Smooth muscle cell (in vitro differentiated cells): ENCODE measurements at regions not wholly inside any gene's neighbourhood (a gene's known extent, or its start where the extent isn't known, plus 50 kb on each side); places are given as distances from the start of the nearest gene placed in this dataset.
"Not testable (repeated sequence)": the region's sequence is repeated elsewhere in the genome, so short reads cannot be mapped to it uniquely, and the experiment has no call there.

ENCODE experiments used
- DNase-seq: peaks from one replicate; lab custom pipeline; 2025; ENCODE audit not compliant: unreplicated experiment; lab: John Stamatoyannopoulos, UW
- H2AFZ ChIP-seq: fragments of 200-600 bp; sonication (generic); 2 replicates; pipeline ENCODE4 v1.6.0; 2016; ENCODE audit warnings: antibody characterized with exemption, low read depth, mild to moderate bottlenecking
- H3F3A ChIP-seq: fragments of 200-600 bp; sonication (generic); 2 replicates; pipeline ENCODE4 v1.6.0; 2017; ENCODE audit warnings: antibody characterized with exemption, low read depth
- H3K27ac ChIP-seq: fragments of 200-600 bp; sonication (generic); 2 replicates; pipeline ENCODE4 v1.5.1; 2016; ENCODE audit warnings: low read depth, mild to moderate bottlenecking
- H3K27me3 ChIP-seq: fragments of 200-600 bp; sonication (generic); 2 replicates; pipeline ENCODE4 v1.6.1; 2016; ENCODE audit warnings: low read depth, mild to moderate bottlenecking
- H3K36me3 ChIP-seq: fragments of 200-600 bp; sonication (generic); 2 replicates; pipeline ENCODE4 v1.5.1; 2016; ENCODE audit warnings: low read depth
- H3K4me1 ChIP-seq: fragments of 200-600 bp; sonication (generic); 2 replicates; pipeline ENCODE4 v1.5.1; 2016; ENCODE audit warnings: low read depth
- H3K4me2 ChIP-seq: fragments of 200-600 bp; sonication (generic); 2 replicates; pipeline ENCODE4 v1.6.0; 2016; ENCODE audit warnings: mild to moderate bottlenecking
- H3K4me3 ChIP-seq: fragments of 200-600 bp; sonication (generic); 2 replicates; pipeline ENCODE4 v1.5.1; 2016; ENCODE audit warnings: mild to moderate bottlenecking
- H3K79me2 ChIP-seq: fragments of 200-600 bp; sonication (generic); 2 replicates; pipeline ENCODE4 v1.6.0; 2016; ENCODE audit warnings: low read depth, mild to moderate bottlenecking
- H3K9ac ChIP-seq: fragments of 200-600 bp; sonication (generic); 2 replicates; pipeline ENCODE4 v1.6.0; 2016; ENCODE audit warnings: low read depth
- H3K9me3 ChIP-seq: fragments of 200-600 bp; sonication (generic); replicated peaks from 2 replicates; pipeline ENCODE4 v1.5.1; 2016; ENCODE audit warnings: low read depth
- H4K20me1 ChIP-seq: fragments of 200-600 bp; sonication (generic); 2 replicates; pipeline ENCODE4 v1.6.0; 2016; ENCODE audit warnings: low read depth
- CTCF ChIP-seq: fragments of 200-600 bp; sonication (generic); IDR thresholded peaks from 2 replicates; pipeline ENCODE4 v1.5.1; 2017; ENCODE audit warnings: borderline replicate concordance, mild to moderate bottlenecking, antibody characterized with exemption; ENCODE audit not compliant: insufficient read depth, poor library complexity, severe bottlenecking
- WGBS: methylation state at CpG from one replicate; pipeline ENCODE4 v1.1.7; 2016; ENCODE audit warnings: low lambda C conversion rate; 5-methylcytosine and 5-hydroxymethylcytosine counted together

GRCh38 chr7:50914460-50914859, 131.8 kb upstream of the GRB10 start:
- no peak overlapping the region for H3K9ac ChIP-seq
- no peaks in the 10 kb centered on the region for H3K79me2 ChIP-seq
- no peaks in the 10 kb centered on the region for H3K9me3 ChIP-seq
- TF ChIP-seq CTCF, result no peak
- no peak overlapping the region for H3K4me3 ChIP-seq
- 72% methylated on average over 3 of the region's 3 CpGs for WGBS
- no peak overlapping the region for H3K4me2 ChIP-seq
- H3K4me1 ChIP-seq, result no peaks in the 10 kb centered on the region
- H3F3A ChIP-seq, result no peaks in the 10 kb centered on the region
- no peak for DNase-seq
- no peak overlapping the region for H3K27ac ChIP-seq
- H2AFZ ChIP-seq, result no peak overlapping the region
- H3K36me3 ChIP-seq, result no peaks in the 10 kb centered on the region
- peaks cover 4% of the 10 kb centered on the region for H3K27me3 ChIP-seq
- no peaks in the 10 kb centered on the region for H4K20me1 ChIP-seq

DNA sequence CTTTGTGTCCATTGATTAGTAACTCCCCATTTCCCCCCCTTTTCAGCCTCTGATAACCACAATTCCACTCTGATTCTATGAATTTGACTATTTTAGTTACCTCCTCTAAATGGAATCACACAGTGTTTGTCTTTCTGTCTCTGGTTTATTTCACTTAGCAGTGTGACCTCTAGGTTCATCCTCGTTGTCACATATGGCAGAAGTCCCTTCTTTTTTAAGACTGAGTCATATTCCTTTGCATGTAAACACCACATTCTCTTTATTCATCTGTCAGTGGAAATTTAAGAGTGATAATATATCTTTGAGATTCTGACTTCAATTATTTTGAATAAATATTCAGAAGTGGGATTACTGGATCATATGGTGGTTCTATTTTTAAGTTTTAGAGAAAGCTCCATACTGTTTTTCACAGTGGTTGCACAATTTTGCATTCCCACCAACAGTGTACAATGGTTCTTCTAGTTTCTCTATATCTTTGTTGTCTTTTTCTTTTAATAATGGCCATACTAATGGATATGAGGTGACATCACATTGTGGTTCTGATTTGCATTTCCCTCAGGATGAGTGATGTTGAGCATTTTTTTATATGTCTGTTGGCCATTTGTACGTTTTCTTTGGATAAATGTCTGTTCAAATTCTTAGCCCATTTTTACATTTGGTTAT, 126.1 kb upstream of the GRB10 start:
- H3K4me1 ChIP-seq, result no peaks in the 10 kb centered on the region
- no peak overlapping the region for H3K4me3 ChIP-seq
- no peak overlapping the region for H3K27ac ChIP-seq
- no peaks in the 10 kb centered on the region for H3K9me3 ChIP-seq
- H3K79me2 ChIP-seq, result no peaks in the 10 kb centered on the region
- DNase-seq, result no peak
- H3K36me3 ChIP-seq, result no peaks in the 10 kb centered on the region
- 51% methylated on average over 2 of the region's 2 CpGs for WGBS
- H2AFZ ChIP-seq, result no peak overlapping the region
- no peak for TF ChIP-seq CTCF
- no peak overlapping the region for H3K9ac ChIP-seq
- no peak overlapping the region for H3K4me2 ChIP-seq
- no peaks in the 10 kb centered on the region for H3F3A ChIP-seq
- H4K20me1 ChIP-seq, result no peaks in the 10 kb centered on the region
- H3K27me3 ChIP-seq, result no peaks in the 10 kb centered on the region

GRCh38 chr7:50898604-50899477, 116.1 kb upstream of the GRB10 start:
- H3K9ac ChIP-seq, H3K4me1 ChIP-seq, H3F3A ChIP-seq, H3K79me2 ChIP-seq, H2AFZ ChIP-seq, DNase-seq, H3K4me2 ChIP-seq, H3K27me3 ChIP-seq, H3K9me3 ChIP-seq, H4K20me1 ChIP-seq, H3K36me3 ChIP-seq, H3K27ac ChIP-seq, H3K4me3 ChIP-seq: not testable (repeated sequence)
- 88% methylated on average over 30 of the region's 31 CpGs for WGBS

GRCh38 chr7:50887061-50887460, 104.4 kb upstream of the GRB10 start:
- 88% methylated on average over 6 of the region's 6 CpGs for WGBS
- not testable (repeated sequence) for DNase-seq, H2AFZ ChIP-seq, H3K27me3 ChIP-seq, H3K79me2 ChIP-seq, H3K4me1 ChIP-seq, H3K36me3 ChIP-seq, H3K9ac ChIP-seq, H3F3A ChIP-seq, H3K4me3 ChIP-seq, H3K9me3 ChIP-seq, H3K4me2 ChIP-seq, H3K27ac ChIP-seq, H4K20me1 ChIP-seq
